GM21447 (cell line): ENCODE measurements at regions not wholly inside any gene's neighbourhood (a gene's known extent, or its start where the extent isn't known, plus 50 kb on each side); places are given as distances from the start of the nearest gene placed in this dataset.
"Not testable (repeated sequence)": the region's sequence is repeated elsewhere in the genome, so short reads cannot be mapped to it uniquely, and the experiment has no call there.

ENCODE experiments used
- ATAC-seq: cut with Tn5 transposase; IDR thresholded peaks from one replicate; pipeline ENCODE4 v1.9.1; 2021; ENCODE audit not compliant: unreplicated experiment

DNA sequence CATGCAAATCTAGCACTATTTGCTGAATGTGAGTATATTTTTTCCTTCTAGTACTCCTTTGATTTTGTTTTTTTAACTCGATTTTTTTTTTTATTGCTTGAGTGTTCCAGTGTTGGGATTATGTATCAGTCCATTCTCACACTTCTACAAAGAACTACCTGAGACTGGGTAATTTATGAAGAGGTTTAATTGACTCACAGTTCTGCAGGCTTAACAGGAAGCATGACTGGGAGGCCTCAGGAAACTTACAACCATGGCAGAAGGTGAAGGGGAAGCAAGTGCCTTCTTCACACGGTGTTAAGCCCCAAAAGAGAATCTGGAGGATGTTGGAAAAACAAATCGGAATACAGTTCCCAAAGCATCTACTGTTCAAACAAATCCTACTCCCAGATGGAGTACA lies 69.1 kb downstream of the ZNF518B start:
- not testable (repeated sequence) for ATAC-seq

DNA sequence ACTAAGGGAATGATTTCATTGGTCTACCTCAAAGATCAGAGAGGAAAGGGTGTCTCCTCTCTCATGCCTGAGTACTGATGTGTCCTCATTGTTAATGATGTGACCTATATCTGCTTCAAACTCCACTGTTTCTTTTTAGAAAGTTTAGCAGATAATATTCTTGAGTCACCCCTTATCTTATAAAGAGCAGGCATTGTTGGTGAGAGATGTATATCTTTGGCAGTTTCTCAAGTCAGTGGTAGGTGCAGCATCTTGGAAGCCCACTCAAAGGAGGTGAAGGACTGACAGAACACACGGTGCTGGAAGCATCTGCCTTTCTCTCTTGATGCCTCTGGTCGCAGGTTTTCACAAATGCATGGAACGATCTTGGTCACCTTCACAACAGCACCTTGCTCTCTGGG lies 71.2 kb downstream of the ZNF518B start:
- ATAC-seq, result no peak

- ATAC-seq, result no peak
Observed at GRCh38 chr4:10384974-10385373, 72.3 kb downstream of the ZNF518B start.

GRCh38 chr4:10383417-10383816 lies 73.8 kb downstream of the ZNF518B start:
- ATAC-seq, result no peak

GRCh38 chr4:10382171-10382570 lies 75.1 kb downstream of the ZNF518B start:
- not testable (repeated sequence) for ATAC-seq

DNA sequence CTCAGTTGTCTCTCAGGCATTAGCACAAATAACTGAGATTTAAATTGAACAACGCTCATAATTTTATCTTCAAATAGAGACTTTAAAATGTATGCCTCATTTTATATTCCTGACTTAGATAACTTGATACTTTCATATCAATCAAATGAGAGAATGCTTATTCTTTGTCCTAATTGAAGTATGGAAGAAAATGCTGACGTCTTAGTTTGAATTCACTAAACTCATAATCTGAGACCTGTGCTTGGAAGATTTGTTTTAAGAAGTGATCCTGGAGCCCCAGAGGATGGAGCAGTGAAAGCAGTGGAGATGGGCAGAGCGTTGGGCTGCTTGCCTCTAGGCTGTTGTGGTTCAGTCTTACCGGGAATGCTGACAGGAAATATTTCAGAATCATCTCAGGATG lies 76.1 kb downstream of the ZNF518B start:
- no peak for ATAC-seq

DNA sequence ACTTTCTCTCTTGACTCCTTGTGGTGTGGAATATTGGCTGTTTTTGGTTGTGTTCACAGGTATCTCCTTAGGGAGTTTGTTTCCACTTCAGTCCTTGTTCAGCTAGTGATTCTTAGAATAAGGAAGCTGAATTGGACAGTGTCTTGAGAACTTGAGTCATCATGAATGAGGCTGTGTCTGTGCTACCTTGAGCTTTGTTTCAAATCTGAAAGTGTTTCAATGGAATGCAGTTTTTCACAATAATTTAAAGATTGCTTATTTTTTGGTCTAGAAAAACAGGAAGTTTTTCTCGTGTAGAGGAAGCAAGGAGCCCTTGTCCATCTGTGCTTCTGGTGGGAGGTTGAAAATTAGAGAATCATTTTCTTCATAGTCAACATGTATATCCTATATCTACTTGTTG lies 76.5 kb downstream of the ZNF518B start:
- no peak for ATAC-seq

DNA sequence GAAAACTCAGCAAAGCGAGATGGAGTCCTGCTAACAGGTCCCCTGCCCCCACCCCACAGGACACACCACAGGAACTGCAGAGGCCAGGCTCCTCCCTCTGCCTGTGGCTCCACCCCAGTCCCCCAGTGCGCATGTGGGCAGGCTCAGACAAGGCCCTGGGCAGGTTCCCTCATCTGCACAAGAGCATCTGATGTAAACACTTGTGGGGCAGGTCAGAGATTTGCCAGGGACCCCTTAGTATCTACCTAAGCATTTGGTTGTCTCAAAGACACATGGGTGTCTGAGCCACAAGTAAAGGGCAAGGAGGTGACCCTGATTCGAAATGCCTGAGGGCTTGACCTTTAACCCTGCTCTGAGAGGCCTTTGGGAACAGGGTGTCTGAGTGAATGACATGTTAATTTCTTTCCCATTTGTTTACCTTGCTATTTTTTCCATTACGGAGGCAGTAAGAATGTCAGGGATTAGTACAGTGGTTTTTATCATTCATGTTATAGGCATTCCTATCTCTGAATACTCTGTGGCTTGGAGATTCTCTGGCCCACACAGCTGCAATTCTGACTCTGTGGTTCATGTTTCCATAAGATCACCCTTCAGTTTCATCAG lies 85.3 kb downstream of the ZNF518B start:
- no peak for ATAC-seq

GRCh38 chr4:10371121-10371520 lies 86.1 kb downstream of the ZNF518B start:
- ATAC-seq, result no peak

GRCh38 chr4:10369517-10369916 lies 87.7 kb downstream of the ZNF518B start:
- ATAC-seq, result no peak

DNA sequence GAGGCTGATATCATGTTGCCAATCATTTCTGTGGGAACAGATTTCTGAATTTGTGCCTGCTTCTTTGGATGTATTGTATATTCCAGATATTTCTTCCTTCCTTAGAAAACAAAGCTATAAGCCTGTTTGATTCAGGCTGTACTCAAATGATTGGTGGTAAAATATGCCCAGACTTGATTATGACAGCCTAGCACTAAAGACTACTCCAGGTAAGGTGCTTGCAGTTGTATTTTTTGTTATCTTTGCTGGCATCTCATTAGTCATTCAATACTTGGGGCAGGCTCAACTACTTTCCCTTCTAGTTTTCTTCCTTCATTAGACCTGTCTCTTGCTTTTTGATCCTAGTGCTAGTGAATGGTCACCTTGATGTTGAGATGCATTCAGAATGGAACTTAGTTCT lies 90.6 kb downstream of the ZNF518B start:
- no peak for ATAC-seq

DNA sequence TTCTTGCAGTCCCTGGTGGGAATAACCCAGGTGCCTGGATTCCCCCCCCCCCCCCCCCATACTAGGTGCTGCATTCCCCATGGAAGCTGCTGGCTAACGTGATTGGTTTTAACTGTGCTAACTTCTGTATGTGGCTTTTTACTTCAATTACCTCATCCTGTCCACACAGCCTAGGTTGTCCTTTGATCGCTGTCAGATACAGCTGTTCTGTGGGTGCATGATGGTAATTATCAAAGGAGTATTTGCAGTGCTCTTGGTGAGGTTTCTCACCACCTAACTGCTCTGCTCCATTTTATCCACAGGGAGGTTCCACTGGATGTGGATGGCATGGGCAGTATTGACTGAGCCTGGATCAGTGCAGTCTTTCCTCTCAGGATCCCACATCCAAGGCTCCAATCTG lies 93.0 kb downstream of the ZNF518B start:
- no peak for ATAC-seq

DNA sequence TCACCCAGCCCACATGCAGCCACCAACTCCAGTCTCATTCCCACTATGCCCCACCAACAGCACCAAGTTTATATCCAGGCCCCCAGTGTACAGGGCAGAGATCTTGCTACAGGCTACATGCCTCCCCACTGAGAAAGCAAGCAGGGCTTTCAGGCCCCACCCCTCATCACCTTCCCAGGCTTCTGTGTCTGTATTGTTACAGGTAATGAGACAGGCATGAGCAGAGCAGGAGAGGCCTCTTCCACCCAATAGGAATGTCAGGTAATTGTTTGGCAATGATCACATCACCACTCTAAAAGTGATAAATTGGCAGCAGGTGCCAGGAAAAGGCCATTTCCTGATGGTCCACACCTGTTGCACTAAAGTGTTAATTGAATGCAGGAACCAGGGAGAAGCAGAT lies 102.5 kb downstream of the ZNF518B start:
- no peak for ATAC-seq

- ATAC-seq, result no peak
Observed at GRCh38 chr4:10354225-10354624, 103.0 kb downstream of the ZNF518B start.

GRCh38 chr4:10353110-10353509 lies 104.1 kb downstream of the ZNF518B start:
- no peak for ATAC-seq

DNA sequence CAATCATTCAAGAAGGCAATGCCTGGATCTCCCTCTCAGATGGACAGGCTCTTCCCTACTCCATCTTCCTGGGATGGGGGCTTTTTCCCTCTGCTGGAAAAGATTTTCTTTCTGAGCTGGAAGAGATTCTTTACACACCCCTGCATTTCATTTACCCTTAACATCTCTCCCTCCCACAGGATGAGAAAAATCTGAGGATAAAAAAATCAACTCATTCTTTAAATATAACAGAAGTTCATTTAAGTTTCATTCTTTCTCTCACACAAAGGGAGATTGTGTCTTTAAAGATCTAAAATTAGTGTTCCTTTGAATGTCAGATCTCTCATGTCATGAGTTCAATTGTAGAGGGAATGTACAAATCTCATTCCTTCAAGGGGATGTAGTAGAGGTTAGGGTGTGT lies 109.0 kb downstream of the ZNF518B start:
- no peak for ATAC-seq

DNA sequence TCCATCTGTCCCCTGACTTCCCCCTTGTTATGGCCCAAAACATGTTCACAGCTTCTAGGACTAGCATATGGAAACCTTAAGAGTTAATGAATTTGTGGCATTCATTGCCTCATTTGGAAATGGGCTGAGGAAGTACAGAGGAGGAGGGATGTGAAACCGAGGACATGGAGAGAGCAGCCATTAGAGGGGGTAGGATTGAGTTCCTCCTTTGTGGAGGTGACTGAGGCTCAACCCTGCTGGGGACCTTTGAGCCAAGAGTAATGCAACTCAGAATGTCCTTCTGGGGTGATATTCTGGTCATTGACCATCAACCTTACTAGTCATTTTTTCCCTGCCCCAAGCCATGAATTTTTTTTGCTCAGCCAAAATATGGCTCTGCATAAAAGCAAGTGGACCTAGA lies 109.4 kb downstream of the ZNF518B start:
- no peak for ATAC-seq

GRCh38 chr4:10347281-10347795 lies 109.9 kb downstream of the ZNF518B start:
- no peak for ATAC-seq

DNA sequence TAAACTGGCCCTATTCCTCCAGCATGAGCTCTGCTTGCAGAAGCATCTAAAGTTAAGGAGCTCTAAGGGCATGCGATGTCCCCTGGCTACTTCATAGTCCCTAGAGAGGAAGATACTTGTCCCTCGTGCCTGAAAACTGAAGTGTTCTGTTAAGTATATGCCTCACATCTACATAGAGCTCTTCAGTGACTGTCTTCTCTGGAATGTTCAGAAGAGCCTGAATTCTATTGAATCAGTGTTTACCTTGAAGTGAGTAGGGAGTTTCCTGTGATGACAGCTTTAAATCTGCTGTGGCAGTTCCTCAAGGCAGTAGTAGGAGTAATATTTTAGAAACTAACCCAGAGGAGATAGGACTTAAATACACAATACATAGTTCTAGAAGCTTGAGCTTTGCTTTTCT lies 111.2 kb downstream of the ZNF518B start:
- ATAC-seq, result no peak

DNA sequence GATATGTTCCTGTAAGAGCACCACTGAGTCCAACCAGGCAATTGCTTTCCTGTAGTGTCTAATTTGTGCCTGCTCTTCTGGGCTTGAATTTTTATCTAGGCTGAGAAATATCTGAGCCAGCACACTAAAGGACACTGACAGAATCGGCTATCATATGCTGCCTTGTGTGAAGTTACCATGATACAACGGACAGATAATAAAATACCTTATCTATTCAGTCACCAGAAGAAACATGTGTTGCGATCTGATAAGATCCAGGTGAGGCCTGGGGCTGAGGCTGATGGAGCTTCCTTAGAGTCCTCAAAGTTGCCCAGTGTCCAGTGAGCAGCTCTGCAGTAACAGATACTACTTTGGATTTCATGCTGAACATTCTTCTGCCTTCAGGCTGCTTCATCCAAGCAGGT lies 111.8 kb downstream of the ZNF518B start:
- ATAC-seq, result no peak

GRCh38 chr4:10344824-10345223 lies 112.4 kb downstream of the ZNF518B start:
- ATAC-seq, result no peak

GRCh38 chr4:10343656-10344055 lies 113.6 kb downstream of the ZNF518B start:
- ATAC-seq, result no peak

DNA sequence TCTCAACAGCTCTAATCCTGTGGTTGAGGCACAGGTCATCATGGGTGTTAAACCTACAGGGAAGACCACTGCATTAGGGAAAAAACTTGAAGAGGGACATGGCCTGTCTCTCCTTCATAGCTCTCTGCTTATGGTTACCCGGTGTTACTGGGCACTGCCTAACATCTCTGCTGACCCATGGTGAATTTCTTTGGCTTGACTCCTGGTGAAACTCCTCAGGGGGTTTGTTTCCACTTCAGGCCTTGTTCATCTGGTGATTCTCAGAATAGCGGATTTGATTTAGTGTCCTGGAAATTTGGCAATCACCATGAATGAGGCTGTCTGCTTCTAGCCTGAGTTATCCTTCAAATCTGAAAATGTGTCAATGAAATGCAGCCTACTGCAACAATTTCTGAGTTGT lies 114.4 kb downstream of the ZNF518B start:
- no peak for ATAC-seq
